Cerebellar cortex (tissue), 1 donor: ENCODE measurements at regions not wholly inside any gene's neighbourhood (a gene's known extent, or its start where the extent isn't known, plus 50 kb on each side); places are given as distances from the start of the nearest gene placed in this dataset.
"Not testable (repeated sequence)": the region's sequence is repeated elsewhere in the genome, so short reads cannot be mapped to it uniquely, and the experiment has no call there.

Source experiments
- DNase-seq: peaks from one replicate; pipeline ENCODE4 v3.0.0-alpha.2; 2015; ENCODE audit warnings: low spot score

GRCh38 chr14:34300330-34300729, 161.7 kb downstream of the SPTSSA start:
- no peak for DNase-seq

DNA sequence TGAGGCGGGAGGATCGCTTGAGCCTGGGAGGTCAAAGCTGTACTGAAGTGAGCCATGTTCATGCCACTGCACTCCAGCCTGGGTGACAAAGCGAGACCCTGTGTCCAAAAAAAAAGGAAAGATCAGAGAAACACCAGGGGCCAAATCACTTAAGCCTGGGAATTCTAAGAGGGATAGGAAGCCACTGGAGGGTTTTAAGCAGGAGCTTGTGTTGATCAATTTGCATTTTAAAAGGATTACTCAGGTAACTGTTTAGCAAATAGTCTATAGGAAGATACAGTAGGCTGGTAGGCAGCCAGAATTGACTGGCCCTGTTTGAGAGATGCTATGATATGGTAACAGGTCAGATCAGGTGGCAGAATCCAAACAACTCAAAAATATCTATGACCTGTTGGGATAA, 162.7 kb downstream of the SPTSSA start:
- no peak for DNase-seq

GRCh38 chr14:34297786-34298520, 164.1 kb downstream of the SPTSSA start:
- DNase-seq, result no peak

DNA sequence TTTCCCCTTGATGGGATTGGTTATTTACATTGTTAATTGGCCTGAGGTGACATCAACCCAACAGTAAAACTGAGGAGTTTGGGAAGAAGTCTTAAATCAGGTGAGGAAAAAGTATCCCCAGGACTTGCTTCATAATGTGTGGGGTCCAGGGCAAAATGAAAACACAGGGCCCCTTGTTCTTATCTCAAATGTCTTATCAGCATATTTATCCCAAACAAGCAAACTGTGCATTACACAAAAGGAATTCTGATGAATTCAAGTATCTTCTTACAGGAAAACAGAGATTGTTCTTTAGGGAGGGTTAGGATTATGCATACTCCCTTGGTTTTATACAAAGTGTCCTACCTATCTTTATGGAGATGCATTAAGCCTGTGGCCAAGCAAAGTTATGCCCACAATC, 178.4 kb downstream of the SPTSSA start:
- no peak for DNase-seq

DNA sequence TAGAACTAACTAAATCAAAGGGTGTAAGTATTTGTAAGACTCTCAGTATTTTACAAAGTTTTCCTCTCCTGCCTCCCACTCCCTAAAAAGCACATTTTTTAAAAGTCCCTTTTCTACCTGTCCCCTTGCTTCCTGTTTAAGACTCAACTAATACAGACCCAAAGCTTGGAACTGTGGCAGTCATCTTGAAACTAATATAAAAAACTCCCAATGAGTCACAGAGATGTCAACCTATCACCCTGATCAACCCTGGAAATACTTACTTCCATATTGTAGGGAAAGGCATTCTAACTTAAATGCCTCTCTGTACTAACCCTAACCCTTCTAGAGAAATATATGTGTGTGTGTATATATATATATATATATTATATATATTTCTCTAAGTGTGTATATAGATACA, 184.8 kb downstream of the SPTSSA start:
- no peak for DNase-seq

DNA sequence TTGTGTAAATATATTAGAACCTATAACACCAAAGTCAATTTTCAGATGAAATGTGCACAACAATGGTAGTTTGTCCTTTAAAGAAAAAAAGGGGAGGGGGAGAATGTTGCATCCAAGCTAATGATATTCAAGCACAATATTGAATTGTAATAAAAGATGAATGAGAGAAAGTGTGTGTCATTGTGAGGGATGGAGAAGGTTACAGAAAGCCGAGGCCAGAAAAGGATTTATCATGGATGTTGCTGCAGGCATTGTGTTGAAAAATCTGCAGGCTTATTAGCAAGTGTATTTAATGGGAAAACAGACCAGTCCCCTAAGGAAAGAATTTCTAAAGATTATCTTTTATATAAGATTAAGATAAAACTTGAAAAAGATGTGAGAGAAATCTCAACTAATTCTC, 186.5 kb downstream of the SPTSSA start:
- no peak for DNase-seq

GRCh38 chr14:34275078-34275477, 187.0 kb downstream of the SPTSSA start:
- DNase-seq, result no peak

- DNase-seq, result not testable (repeated sequence)
These were observed 188.3 kb downstream of the SPTSSA start for GRCh38 chr14:34273716-34274115.

DNA sequence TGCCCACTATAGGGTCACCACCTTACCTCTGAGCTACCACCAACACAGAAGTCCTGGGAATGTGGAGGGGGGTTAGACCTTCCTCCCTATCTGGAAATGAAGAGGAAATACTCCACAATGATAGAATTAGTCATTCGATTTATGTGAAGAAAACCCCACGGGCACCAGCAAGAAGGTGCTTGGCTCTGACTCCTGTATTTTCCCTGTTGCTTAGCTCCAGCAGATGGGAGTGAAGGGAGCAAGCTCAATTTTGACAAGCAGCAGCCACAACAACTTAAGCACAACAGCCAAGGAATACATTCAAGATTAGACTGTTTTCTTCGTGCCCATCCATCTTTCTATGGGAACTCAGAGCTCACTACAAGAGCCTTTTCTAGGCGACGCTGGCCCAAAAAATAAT, 191.7 kb downstream of the SPTSSA start:
- no peak for DNase-seq

DNA sequence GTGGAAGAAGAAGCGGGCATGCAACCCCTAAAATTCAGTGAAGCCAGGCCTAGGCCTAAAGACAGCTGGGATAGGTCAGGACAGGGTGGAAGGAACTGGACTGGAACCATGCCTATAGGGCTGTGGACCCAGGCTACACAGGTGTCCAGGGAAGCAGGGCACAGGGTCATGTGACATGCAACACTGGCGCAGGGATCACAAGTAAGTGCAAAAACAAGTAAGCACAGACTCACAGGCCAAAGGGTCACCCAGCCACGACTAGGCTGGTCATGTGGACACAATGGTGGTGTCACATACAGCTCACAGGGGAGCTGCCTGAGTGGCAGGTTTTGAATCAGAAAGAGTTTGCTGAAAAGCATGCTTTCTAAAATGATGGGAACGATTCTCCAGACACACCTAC, 195.7 kb downstream of the SPTSSA start:
- no peak for DNase-seq

DNA sequence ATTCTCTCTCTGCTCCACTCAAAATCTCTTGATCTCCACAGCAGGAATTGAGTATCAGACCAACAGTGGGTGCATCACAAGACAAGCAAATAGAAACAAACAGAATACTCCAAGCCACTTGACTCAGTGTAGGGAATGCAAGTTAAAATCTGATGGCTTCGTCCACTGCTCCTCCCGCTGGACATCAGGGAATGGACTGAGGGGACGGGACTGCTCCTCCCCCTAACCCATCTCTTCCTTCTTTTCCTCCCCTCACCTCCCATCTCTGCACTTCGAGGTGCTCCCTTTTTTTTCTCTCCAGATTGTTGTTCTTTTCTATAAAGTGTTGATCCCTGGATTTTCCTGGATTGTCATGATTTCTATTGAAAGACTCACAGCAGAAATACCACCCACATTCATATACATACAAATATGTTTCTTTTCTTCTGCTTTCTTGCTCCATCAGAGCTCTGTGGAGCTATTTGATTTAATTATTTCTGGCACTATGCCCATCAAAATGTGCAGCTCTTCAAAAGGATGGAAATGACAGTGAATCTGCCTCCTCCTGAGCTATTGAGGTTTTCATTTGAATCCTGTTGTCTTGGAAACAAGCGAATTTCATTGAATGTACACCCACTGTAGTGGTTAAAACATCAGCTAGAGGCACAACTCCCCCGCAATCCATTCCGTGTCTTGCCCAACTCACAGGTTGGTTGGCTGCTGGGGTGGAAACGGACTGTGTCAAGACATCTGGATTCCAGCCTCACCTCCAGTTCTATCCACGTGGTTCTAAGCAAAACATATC, 199.7 kb downstream of the SPTSSA start:
- no peak for DNase-seq

GRCh38 chr14:34259996-34260395, 202.0 kb downstream of the SPTSSA start:
- no peak for DNase-seq

DNA sequence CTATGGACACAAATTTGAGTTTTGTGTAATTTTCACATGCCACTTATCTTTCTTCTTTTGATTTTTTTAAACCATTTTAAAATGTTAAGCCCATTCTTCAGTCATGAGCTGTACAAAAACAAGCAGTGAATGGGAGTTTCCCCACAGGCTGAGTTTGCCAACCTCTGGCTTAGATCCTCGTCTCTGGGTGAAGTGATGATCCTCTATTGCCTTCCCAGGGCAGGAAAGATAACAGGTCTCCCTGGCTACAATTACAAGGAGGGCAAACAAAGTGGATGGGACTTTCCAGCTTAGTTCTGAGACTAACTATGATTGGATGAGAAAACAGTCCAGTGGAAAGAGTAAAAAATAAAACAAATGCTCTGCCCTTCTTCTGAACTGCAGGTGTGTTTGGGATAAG, 203.7 kb downstream of the SPTSSA start:
- DNase-seq, result no peak

- DNase-seq, result no peak
These were observed 204.5 kb downstream of the SPTSSA start for GRCh38 chr14:34257505-34257904.

DNA sequence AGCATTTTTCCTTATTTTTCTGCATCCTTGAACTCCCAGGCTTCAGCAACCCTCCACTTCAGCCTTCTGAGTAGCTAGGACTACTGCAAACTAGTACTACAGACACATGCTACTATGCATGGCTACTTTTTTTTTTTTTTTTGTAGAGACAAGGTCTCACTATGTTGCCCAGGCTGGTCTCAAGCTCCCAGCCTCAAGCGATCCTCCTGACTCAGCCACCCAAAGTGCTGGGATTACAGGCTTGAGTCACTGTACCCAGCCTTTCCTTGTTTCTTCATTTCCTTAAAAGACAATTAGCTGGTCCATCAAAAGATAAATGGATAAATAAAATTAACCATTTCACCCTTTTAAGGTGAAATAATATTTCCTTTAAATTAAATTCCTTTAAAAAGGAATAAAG, 205.8 kb downstream of the SPTSSA start:
- no peak for DNase-seq

DNA sequence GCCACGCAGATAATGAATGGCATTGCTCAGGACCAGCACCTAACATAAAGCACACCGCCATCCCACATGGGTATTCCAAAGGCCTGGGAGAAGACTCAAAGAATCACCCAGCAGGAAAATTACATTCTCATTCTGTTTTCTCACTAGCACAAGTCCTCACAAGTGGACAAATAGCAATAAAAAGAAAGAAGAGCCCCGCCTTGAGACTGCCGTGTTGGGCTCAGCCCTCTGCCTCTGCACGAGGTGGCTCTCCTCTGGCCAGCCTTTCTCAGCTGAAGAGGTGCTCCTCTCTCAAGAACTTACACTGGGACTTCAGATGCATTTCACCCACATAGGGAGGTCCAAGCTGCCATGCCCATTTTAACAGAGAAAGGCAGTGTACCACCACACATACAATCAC, 207.5 kb downstream of the SPTSSA start:
- no peak for DNase-seq

DNA sequence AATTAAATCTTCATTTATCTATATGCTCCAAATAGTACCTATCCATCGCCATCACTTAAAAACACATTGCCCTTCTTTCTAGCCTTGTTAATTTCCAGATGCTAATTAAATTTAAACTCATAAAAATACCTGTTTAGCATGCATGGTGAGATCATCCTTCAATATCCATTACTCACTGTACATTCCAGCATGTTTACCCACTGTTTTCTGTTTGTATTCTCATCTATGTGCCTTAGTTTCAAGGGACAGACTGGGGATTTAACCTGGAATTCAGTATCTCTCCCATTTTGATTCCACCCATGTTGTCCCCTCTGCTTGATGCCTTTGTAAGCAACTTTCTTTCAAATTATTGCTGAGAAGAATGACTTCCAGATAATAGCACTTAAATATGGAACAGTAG, 208.0 kb downstream of the SPTSSA start:
- DNase-seq, result no peak

- no peak for DNase-seq
These were observed 209.8 kb downstream of the SPTSSA start for GRCh38 chr14:34252227-34252626.

DNA sequence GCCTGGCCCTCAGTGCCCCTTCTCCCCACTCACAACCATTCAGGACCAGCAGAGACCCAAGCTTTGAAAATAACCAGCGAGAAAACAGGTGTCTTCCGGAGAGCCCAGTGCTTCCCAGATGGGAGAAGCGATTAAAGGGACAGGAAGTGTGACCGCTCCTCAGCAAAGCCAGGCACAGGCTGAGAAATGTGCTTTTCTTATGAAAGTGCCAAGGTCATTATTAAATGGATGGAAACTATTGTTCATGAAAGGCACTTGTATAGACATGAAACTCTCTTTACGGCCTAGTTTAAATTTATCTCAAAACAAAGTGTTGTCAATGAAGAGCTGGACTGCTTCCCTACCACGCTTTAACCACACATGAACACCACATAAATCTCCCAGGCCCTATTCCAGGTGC, 210.4 kb downstream of the SPTSSA start:
- no peak for DNase-seq

- no peak for DNase-seq
These were observed 211.1 kb downstream of the SPTSSA start for GRCh38 chr14:34250959-34251358.

- no peak for DNase-seq
These were observed 214.4 kb downstream of the SPTSSA start for GRCh38 chr14:34247605-34248004.

- no peak for DNase-seq
These were observed 215.8 kb downstream of the SPTSSA start for GRCh38 chr14:34246206-34246605.

GRCh38 chr14:34243401-34243800, 218.6 kb downstream of the SPTSSA start:
- no peak for DNase-seq

DNA sequence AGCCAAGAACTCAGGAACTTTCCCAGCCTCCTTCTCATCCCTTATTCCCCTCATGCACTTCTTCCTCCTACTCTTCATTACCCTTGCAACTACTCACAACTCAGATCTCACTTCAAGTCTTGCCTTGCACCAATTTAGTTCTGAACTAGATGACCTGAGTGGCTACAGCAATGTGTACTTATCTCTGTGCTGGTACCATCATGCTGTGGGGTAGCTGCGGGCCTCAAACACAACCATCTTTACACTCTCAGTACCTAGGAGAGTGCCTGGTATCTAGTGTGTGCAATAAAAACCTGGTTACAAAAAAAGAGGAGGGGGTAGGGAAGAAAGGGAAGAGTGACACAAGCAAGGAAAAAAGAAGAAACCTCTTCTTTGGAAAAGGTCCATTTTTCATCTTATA, 219.0 kb downstream of the SPTSSA start:
- DNase-seq, result no peak
